CD4-positive, alpha-beta T cell (primary cell): ENCODE measurements at regions not wholly inside any gene's neighbourhood (a gene's known extent, or its start where the extent isn't known, plus 50 kb on each side); places are given as distances from the start of the nearest gene placed in this dataset.
A peak's percentile ranks its signal among the peaks of the same experiment; 100 is the strongest.

Experiments used
- ATAC-seq: fragments of 200-7000 bp; cut with Tn5 transposase; one replicate; pipeline ENCODE4 v1.10.0; 2022; ENCODE audit warnings: mild to moderate bottlenecking; ENCODE audit not compliant: poor library complexity
- CTCF ChIA-PET: fragments of 350-600 bp; sonication (Branson Sonifier 250); formaldehyde crosslinking; loops from one replicate; lab custom pipeline; 2021; ENCODE audit warnings: antibody characterized with exemption, inconsistent platforms; lab: Charles Lee
- POLR2A ChIA-PET: fragments of 350-600 bp; sonication (Branson Sonifier 250); formaldehyde crosslinking; loops from one replicate; lab custom pipeline; 2021; ENCODE audit warnings: antibody characterized with exemption, inconsistent platforms; lab: Charles Lee
- DNase-seq, 14 experiments: peaks; one replicate each; pipeline ENCODE4 v3.0.0-alpha.2; 2013 to 2020; ENCODE audit warnings: mixed read lengths in 2 of 14
- H3K27ac ChIP-seq, 2 donors: one replicate each; pipeline versions ENCODE4 v1.5.1 to v1.7.0; 2013; ENCODE audit warnings: low read length in 2 of 2, low read depth in 1 of 2, mild to moderate bottlenecking in 1 of 2
- H3K27me3 ChIP-seq, 2 experiments: 1 replicate in 1 of 2; 2 replicates in 1 of 2; pipeline versions ENCODE4 v1.6.1 to v1.7.0; 2013; ENCODE audit warnings: low read length in 2 of 2, control low read depth in 1 of 2, mild to moderate bottlenecking in 1 of 2, moderate library complexity in 1 of 2; ENCODE audit not compliant: insufficient read depth in 2 of 2, control insufficient read depth in 1 of 2
- H3K36me3 ChIP-seq: one replicate; pipeline ENCODE4 v1.6.1; 2013; ENCODE audit warnings: low read length, control low read depth; ENCODE audit not compliant: insufficient read depth
- H3K4me1 ChIP-seq: one replicate; pipeline ENCODE4 v1.6.1; 2013; ENCODE audit warnings: low read length, control low read depth; ENCODE audit not compliant: insufficient read depth
- H3K4me3 ChIP-seq: one replicate; pipeline ENCODE4 v1.5.1; 2013; ENCODE audit warnings: mild to moderate bottlenecking, low read length, moderate library complexity
- H3K9me3 ChIP-seq, 2 experiments: 1 replicate in 1 of 2; 2 replicates in 1 of 2; pipeline versions ENCODE4 v1.6.1 to v1.7.0; 2013; ENCODE audit warnings: low read length in 2 of 2, mild to moderate bottlenecking in 2 of 2, control low read depth in 1 of 2, moderate library complexity in 1 of 2; ENCODE audit not compliant: control insufficient read depth in 1 of 2, insufficient read depth in 1 of 2
- H3K27ac Mint-ChIP-seq: one replicate; pipeline ENCODE4 v1.8.0; 2020; ENCODE audit warnings: mixed read lengths
- H3K27me3 Mint-ChIP-seq: one replicate; pipeline ENCODE4 v1.8.0; 2021; ENCODE audit warnings: mixed read lengths
- H3K36me3 Mint-ChIP-seq: one replicate; pipeline ENCODE4 v1.8.0; 2021; ENCODE audit warnings: low read depth, mixed read lengths
- H3K4me1 Mint-ChIP-seq: one replicate; pipeline ENCODE4 v1.8.0; 2021; ENCODE audit warnings: low read depth, mixed read lengths
- H3K4me3 Mint-ChIP-seq: one replicate; pipeline ENCODE4 v1.8.0; 2020; ENCODE audit warnings: mild to moderate bottlenecking, mixed read lengths
- H3K9me3 Mint-ChIP-seq: one replicate; pipeline ENCODE4 v1.8.0; 2020; ENCODE audit warnings: mixed read lengths
- CTCF ChIP-seq: fragments of 200-600 bp; IDR thresholded peaks from one replicate; pipeline ENCODE4 v1.8.0; 2022; ENCODE audit warnings: antibody characterized with exemption, mild to moderate bottlenecking
- intact Hi-C, 2 experiments: fragments of 100-400 bp; cut with DNase I in 1 of 2; cut with micrococcal nuclease in 1 of 2; formaldehyde crosslinking; loops; one replicate each; pipeline versions ENCODE4 v1.15.1 to v1.9.0; 2023 to 2025; cut with DNase I, micrococcal nuclease

GRCh38 chrX:107506596-107507031 lies 57.2 kb downstream of the FRMPD3 start:
- Histone ChIP-seq H3K4me3 (no peak overlapping the region), H3K4me1 (peaks cover 7% of the 10 kb centered on the region), H3K27ac (no peak overlapping the region), H3K9me3 (peaks cover 0 to 3% of the 10 kb centered on the region in 2 experiments), H3K36me3 (no peaks in the 10 kb centered on the region), H3K27me3 (peaks cover 9 to 42% of the 10 kb centered on the region in 2 experiments)
- ChIA-PET POLR2A (no interaction called here), CTCF (no interaction called here)
- intact Hi-C loops: no loop called here
- TF ChIP-seq CTCF: no peak
- Mint-ChIP-seq H3K27ac (no peak overlapping the region), H3K9me3 (no peaks in the 10 kb centered on the region), H3K4me3 (no peak overlapping the region), H3K4me1 (no peaks in the 10 kb centered on the region), H3K27me3 (peaks cover 59% of the 10 kb centered on the region), H3K36me3 (no peaks in the 10 kb centered on the region)
- no peak for ATAC-seq
- DNase-seq: no peak

- no peak for DNase-seq
- Histone ChIP-seq H3K27me3 (peaks cover 9 to 42% of the 10 kb centered on the region in 2 experiments), H3K4me1 (peaks cover 7% of the 10 kb centered on the region), H3K36me3 (no peaks in the 10 kb centered on the region), H3K4me3 (no peak overlapping the region), H3K27ac (no peak overlapping the region), H3K9me3 (peaks cover 0 to 3% of the 10 kb centered on the region in 2 experiments)
- ChIA-PET CTCF (interaction anchor here (0.5 kb wide), 1 partner anchor 13 kb away, joined by 3 read pairs; no protein-coding TSS in a partner anchor), POLR2A (no interaction called here)
- Mint-ChIP-seq H3K27me3 (peaks cover 54% of the 10 kb centered on the region), H3K9me3 (no peaks in the 10 kb centered on the region), H3K4me3 (no peak overlapping the region), H3K36me3 (no peaks in the 10 kb centered on the region), H3K4me1 (no peaks in the 10 kb centered on the region), H3K27ac (no peak overlapping the region)
- intact Hi-C loops: no loop called here
- no peak for TF ChIP-seq CTCF
- ATAC-seq: no peak
These were observed 57.8 kb downstream of the FRMPD3 start for GRCh38 chrX:107507093-107507743.

GRCh38 chrX:107507744-107508117 lies 58.3 kb downstream of the FRMPD3 start:
- Mint-ChIP-seq H3K4me1 (no peaks in the 10 kb centered on the region), H3K4me3 (peak overlapping the region; percentile 38), H3K27ac (no peak overlapping the region), H3K36me3 (no peaks in the 10 kb centered on the region), H3K27me3 (peaks cover 54% of the 10 kb centered on the region), H3K9me3 (no peaks in the 10 kb centered on the region)
- ATAC-seq (no peak), DNase-seq (no peak)
- no peak overlapping the region for H3K4me3 ChIP-seq
- CTCF ChIA-PET: no interaction called here
- peaks cover 0 to 3% of the 10 kb centered on the region in 2 experiments for H3K9me3 ChIP-seq
- no peak for TF ChIP-seq CTCF
- H3K4me1 ChIP-seq: peaks cover 7% of the 10 kb centered on the region
- no peaks in the 10 kb centered on the region for H3K36me3 ChIP-seq
- intact Hi-C loops: no loop called here
- H3K27me3 ChIP-seq: peaks cover 9 to 42% of the 10 kb centered on the region in 2 experiments
- POLR2A ChIA-PET: no interaction called here
- no peak overlapping the region for H3K27ac ChIP-seq
